HG03469 (cell line): ENCODE measurements at regions not wholly inside any gene's neighbourhood (a gene's known extent, or its start where the extent isn't known, plus 50 kb on each side); places are given as distances from the start of the nearest gene placed in this dataset.

Source experiments
- ATAC-seq: cut with Tn5 transposase; IDR thresholded peaks from one replicate; pipeline ENCODE4 v1.9.1; 2021; ENCODE audit warnings: mild to moderate bottlenecking, moderate library complexity, moderate number of reproducible peaks; ENCODE audit not compliant: unreplicated experiment

DNA sequence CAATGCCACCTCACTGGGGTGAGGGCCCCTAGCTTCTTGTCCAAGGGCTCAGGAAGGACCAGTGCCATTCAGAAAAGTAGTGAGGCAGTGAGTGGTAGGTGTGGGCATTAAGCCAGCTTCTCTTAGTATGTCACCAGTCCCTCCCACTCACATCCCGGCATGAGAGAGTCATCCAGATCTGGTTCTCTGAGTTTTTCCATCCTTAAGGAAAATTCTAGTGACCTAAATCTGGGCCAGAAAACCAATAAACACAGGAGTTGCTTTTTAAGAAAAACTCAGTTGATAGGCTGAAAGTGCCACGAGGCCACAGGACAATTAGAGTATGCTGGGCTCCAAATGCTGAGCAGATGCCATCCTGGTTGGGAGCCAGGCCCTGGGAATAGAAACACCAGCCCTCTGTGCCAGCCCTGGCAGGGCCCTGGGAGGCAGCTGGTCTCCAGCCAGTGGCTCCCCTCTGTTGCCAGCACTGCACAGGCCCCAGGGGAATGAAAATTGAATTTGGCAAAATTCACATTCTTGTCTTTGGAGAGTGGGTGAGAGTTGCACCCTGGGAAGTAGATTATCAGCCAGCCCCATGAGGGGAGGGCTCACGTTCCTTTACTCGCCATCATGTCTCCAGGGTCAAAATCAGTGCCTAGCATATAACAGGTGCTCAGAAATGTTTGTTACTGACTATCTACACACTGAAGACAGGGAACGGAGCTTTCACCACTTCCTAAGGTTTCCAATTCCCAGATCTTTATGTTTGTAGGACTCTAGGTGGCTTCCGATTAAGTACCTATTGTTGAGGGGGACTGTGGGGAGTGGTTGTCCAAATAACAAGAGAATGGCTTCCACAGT is 52.8 kb downstream of the FAM43A start:
- ATAC-seq, result no peak

DNA sequence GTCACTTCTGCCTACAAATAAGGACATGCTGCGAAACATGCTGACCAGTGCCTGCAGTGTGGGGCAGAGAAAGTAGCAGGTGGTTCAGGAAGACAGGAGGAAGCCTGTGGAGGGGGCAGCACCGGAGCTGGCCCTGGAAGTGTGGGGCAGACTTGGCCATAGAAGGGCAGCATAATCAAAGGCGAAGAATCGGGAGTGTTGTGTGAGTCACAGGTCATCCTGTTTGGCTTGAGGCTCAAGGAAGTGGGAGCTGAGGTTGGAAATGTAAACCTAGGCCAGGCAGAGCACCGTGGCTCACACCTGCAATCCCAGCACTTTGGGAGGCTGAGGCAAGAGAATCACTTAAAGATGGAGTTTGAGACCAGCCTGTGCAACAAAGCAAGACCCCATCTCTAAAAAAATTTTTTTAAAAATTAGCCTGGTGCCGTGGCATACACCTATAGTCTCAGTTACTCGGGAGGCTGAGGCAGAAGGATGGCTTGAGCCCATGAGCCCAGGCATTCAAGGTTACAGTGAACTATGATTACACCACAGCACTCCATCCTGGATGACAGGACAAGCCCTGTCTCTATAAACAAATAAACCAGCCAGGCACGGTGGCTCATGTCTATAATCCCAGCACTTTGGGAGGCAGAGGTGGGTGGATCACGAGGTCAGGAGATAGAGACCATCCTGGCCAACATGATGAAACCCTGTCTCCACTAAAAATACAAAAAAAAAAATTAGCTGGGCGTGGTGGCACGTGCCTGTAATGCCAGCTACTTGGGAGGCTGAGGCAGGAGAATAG is 54.0 kb downstream of the FAM43A start:
- no peak for ATAC-seq

DNA sequence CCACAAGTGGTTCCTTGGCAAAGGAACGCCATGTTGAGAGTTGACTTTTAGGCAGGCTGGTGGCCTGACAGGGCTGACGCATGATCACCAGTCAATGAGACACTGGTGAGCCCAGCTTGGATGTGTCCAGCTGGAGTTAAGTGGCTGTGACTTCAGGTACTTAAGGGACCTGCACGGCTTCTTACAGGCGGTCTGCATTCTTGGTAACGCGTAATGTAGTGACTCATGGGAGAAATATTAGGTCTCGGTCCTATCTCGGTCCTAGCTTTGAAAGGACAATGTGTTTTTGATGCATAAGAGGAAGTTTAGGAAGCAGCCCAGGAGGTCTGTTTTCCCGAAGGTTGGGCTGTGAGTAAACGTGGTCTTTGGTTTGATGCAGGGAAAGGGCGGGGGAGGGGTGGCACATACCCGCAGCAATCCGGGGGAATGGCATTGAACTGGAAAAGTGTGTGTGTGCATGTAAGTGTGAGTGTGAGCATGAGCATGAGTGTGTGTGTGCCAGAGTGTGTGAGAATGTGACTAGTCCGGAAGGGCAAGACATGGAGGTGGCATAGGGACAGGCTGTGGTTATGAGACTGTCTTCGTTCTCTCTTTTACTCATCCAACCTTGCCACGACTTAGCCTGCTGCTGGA is 55.3 kb downstream of the FAM43A start:
- ATAC-seq, result no peak

DNA sequence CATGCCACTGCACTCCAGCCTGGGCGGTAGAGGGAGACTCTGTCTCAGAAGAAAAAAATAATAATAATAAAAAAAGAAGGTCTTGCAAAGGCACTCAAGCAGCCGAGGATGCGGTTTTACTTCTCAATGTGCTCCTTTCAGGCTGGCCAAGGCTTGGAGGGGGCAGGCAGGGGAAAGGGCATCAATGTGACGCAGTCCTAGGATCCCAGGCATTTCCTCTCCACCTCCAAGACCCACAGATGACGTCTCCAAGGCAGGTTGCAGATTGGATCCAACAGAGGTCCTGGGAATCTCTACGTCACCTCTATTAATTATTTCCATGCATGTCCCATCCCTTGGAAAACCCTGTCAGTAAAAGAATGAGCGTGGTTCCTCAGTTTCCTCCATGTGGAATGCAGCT is 56.2 kb downstream of the FAM43A start:
- ATAC-seq, result no peak

DNA sequence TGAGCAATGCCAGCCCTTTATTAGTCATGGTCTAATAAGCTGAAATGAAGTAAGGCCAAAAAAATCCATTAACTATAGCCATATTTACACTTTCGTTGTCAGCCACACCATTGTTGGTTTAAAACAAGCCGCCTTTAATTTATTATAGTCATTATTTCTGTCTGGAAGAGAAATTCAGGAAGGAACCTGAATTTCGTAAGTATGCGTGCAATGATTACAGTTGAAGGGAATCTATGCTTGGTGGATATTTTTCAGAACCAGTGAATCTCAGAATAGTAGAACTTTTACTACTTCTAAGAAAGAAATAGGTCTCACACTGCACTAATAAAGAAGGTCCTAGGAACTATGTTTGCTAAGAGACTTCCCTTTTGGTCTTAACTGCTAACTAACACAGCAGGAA is 59.1 kb downstream of the FAM43A start:
- ATAC-seq, result no peak

DNA sequence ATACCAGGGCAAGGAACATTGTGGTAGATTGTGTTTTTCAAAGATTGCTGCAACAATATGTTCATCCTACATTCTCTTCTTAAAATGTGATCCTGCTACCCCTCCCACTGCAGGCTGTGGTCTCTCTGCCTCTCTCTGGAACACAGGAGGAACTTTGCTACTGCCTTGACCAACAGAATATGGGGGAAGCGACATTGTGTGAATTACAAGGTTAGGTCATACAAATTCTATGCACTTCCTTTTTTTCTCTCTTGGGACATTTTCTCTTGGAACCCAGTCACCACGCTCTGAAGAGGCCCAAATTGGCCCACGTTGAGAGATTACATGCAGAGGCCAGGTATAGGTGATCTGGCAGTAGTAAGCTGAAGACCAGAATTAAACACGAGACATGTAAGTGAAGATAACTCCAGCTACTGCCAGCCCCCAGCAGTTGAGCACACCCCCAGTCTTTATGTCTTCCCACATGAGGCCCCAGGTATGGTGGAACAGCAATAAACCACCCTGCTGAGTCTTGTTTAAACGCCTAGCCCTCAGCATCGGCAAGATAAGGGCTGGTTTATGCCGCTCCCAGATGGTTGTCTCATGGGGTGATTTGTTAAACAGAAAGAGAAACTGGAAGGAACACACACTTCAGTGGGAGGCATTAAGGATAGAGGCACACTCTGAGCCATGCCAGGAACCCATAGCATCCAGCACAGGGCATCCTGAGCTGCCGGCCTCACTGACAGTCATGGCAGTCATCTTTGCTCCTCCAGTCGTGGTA is 59.9 kb downstream of the FAM43A start:
- ATAC-seq, result no peak

DNA sequence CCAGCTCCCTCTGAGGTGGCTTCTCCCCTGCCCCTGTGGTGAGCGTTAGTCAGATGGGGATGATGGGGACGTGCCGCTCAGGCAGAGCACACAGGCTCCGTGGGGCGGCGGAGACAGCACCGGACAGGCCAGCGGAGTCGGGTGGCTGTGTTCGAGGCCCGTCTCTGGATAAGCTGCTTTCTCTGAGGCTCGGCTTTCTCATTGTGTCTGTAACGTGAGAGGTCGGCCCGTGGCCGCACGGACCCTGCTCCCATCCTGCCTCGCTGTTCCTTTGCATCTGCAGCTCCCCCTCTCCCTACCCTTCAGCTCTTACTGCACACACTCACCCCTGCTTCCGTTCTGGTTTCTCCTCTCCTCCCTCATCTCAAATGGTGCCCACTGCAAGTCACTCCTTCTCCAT is 62.5 kb downstream of the FAM43A start:
- no peak for ATAC-seq

DNA sequence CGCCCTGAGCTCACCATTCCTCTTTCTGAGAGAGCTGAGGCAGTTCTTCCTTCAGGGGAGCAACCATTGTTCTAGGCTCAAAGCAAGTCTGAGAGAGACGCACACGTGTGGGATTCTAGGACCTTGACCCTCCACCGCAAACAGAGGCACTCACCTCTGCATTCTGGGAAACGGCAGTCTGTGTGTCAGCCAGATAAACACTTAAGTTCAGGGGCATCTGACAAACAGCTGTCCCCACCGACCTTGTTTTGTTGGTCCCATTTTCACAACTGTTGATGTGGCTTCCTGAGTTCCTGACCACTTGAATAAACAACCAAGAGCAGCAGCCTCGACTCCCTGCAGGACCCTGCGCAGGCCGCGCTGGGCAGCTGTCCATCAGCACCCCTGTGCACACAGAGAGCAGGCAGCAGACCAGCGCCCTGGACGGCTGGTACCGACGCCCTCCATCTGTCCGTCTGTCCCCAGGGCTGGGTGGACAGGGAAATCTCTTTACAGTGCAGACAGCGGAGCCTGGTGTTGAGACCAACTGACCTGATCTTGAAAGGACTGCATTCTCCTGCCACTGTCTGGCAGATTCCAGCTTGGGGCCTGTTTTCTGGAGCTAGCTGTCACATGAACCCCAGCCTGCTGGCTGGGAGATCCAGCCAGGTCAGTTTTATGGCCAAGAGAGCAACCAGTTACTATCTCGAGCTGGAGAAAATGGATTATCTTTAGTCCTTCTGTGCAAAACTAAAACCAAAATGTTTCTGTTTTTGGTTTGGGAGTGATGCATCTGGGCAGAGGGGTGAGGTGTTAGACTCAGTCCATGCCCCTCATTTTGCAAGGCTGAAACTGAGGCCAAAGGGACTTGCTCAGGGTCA is 64.2 kb downstream of the FAM43A start:
- ATAC-seq, result no peak

DNA sequence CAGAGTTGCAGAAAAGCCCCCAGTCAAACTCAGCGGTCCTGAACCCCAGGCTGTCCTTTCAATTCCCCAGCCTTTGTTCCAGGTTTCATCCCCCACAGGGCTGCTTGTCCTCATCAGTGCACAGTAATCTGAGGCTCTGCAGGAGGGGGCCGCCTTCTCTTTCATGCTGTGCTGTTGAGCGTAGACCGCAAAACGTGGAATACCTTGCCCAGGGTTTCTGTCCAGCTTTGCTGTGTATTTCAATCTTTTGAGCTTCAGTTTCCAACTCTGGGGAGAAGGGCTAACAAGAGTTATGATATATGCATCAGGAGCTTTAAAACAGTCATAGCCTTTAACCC is 64.8 kb downstream of the FAM43A start:
- no peak for ATAC-seq

DNA sequence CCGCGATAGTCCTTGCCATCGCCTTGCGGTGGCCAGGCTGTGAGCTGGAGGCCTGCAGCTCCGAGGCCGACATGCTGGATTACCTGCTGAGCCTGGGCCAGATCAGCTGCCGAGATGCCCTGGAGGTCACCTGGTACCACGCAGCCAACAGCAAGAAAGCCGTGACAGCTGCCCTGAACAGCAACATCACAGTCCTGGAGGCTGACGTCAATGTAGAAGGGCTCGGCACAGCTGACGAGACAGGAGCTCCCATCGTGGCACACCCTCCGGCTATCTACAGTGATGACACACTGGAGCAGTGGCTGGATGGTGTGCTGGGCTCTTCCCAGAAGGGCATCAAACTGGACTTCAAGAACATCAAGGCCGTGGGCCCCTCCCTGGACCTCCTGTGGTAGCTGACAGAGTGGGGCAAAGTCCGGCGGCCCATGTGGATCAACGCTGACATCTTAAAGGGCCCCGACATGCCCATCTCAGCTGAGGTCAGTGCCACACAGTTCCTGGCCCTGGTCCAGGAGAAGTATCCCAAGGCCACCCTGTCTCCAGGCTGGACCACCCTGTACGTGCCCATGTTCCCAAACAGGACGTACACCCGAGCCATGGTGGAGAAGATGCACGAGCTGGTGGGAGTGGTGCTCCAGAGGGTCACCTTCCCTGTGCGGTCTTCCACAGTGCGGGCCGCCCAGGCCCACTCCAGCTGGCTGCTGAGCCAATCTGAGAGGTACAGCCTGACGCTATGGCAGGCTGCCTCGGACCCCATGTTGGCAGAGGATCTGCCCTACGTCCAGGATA is 70.2 kb downstream of the FAM43A start:
- no peak for ATAC-seq

DNA sequence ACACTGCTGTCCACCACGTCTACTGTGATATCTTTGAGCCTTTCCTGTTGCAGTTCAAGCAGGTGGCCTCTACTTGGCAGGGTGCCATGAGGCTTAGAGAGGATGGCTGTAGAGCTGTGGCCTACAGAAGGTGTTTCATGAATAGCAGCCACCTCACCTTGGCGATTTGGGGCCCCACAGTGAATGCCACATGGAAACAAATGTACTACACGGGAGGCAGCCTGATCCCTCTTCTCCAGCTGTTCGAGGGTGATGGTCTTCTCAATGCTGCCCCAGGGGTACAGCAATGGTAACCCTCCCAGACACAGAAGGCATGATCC is 70.7 kb downstream of the FAM43A start:
- ATAC-seq, result no peak

DNA sequence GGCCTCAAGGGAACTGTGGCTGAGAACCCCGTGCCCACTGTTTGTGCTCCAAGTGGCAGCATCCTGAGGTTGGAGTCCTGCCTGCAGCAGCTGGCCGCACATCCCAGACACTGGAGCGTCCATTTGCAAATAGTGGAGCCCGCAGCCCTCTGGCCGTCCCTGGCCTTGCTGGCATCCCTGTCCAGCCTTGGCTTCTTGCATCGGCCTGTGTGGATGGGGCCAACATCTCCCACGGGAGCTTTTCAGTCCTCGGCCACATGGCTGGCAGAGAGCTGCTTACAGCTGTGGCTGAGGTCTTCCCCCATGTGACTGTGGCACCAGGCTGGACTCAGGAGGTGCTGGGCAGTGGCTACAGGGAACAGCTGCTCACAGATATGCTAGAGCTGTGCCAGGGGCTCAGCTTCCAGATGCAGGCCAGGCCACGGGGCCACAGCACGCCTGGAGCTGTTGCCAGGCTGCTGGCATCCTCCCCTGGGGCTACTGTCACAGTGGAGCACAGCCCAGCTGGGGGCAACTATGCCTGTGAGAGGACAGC is 71.2 kb downstream of the FAM43A start:
- ATAC-seq, result no peak

DNA sequence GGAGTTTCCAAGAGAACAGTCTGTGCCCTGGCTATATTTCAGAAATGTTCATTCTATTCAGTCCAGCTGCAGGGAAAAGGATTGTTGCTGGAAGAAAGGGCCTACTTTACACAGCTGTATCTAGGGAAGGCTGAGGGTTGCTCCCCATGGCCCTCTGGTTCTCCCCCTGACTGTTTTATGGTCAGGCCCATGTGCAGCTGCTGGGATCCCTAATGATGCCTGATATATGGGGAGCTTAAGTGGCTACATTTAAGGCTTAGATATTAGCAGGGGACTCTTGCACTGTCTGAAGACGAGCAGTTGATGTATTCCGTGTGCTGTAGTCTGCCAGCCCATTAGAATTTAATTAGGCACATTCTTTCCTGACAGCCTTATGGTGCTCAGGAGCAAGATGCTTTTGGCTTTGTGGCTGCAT is 72.0 kb downstream of the FAM43A start:
- no peak for ATAC-seq

DNA sequence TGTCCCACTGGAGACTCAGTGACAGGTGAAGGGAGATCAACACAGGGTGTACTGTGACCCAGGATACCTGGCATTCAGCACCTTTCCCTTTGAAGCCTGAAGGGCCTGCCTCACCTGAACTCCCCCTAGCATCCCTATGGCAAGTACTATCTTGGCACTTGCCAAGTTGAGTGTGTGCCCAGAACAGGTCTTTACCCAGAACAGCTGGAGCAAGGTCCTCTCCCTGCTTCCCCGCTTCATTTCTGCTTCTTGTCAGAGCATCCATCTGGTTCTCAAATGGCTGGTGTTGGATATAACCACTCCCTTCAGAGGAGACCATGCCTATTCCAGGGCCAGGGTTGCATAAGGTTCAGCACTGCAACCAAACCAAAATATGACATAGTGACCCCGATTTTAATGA is 73.0 kb downstream of the FAM43A start:
- no peak for ATAC-seq

DNA sequence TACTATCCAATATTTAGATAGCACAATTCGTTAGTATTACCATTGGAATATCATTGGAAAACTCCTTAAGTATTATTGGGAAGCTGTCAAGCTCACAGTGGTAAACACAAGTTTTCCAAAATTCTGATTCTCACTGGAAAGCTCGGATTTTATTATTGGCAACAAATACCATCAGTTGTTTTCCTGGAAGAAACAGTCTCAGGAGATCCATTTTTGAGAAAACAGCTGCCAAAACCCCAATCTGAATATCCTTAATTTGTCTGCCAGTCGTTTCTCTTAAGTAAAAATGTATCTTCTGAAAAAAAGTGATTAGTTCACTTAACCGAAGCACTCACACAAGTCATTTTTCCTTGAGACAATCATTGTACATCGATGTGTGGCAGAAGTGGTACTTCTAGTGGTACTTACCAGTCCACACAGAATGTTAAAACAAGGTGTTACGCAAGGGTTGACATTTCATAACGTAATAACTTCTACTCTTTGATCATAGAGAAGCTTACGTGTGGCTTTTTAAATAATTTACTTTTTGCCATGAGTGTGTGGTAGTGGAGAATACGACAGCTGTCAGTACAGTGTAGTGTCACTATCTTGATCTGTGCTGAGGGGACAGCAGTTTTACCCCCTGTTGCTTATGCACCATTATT is 74.9 kb downstream of the FAM43A start:
- ATAC-seq, result no peak

DNA sequence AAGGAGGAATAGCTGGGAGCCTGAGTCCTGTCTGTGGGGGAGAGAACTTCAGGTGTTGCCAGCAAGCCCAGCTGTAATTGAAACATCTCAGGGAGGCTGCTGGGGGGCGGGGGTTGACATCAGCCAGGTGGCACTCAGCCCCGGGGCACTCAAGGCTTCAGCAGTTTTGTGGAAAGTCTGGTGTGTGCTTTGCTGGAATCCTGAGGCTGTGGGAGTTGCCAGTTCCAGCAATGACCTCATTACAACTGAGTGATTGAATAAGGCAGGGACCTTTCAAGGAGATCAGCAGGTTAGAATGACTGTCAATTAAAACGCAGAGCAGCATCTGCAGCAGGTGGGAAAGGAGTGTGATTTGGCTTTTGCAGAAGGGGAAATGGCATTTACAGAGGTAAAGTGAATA is 75.7 kb downstream of the FAM43A start:
- ATAC-seq, result no peak

DNA sequence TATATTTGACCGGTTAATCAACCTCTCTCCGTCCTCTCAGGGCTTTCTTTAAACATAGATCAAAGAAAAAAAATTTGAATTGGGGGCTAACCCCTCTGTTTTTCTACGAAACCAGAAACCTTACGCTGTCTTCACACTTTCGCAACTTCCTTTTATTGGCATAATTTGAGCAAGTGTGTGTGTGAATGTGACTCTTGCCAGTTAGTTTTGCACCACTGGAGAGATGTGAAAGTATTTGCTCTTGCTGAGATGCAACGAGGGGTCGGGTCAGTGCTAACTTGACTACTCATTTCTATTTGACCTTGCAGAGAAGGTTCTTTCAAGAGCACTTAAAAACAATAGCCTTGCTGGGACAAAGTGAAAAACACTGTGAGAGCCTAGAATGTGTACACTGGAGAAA is 81.2 kb downstream of the FAM43A start:
- no peak for ATAC-seq

DNA sequence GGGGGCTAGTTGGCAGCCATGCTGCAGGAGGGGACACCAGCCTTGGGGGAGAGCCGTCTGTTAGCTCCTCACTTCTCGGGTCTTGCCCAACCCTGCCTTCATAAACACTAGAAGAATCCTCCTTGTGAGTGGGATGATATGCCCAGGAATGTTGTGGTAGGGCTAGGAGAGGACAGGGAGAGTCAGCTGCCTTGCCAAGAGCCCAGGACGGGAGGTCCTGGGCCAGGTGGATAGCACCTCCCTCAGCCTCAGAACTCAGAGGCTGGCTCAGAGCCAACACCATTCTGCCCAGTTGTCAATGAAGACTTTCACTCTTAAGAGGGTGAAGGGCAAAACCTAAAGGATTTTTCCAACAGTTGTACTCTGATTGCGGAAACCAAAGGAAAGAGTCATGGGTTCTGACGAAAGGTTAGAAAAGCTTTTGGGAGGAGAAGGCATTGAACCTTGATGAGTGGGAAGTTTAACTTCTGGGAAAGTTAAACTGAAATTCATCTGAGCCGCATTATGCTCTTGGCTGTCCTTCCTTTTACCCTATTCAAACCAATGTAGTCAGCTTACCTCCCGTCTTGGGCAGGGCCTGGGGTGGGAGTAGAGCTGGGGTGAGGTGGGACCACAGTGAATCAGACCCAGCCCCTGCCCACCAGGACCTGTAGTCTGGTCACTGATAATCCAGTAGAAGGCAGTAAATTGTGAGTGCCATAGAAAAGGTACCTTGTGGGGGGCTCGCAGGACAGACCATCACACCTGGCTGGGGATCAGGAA is 81.9 kb downstream of the FAM43A start:
- no peak for ATAC-seq
